NCI-H128 (cell line): ENCODE measurements at regions not wholly inside any gene's neighbourhood (a gene's known extent, or its start where the extent isn't known, plus 50 kb on each side); places are given as distances from the start of the nearest gene placed in this dataset.
A peak's percentile ranks its signal among the peaks of the same experiment; 100 is the strongest.
"Not testable (repeated sequence)": the region's sequence is repeated elsewhere in the genome, so short reads cannot be mapped to it uniquely, and the experiment has no call there.

Experiments used
- DNase-seq: peaks from one replicate; lab custom pipeline; 2025; ENCODE audit not compliant: unreplicated experiment; lab: John Stamatoyannopoulos, UW

DNA sequence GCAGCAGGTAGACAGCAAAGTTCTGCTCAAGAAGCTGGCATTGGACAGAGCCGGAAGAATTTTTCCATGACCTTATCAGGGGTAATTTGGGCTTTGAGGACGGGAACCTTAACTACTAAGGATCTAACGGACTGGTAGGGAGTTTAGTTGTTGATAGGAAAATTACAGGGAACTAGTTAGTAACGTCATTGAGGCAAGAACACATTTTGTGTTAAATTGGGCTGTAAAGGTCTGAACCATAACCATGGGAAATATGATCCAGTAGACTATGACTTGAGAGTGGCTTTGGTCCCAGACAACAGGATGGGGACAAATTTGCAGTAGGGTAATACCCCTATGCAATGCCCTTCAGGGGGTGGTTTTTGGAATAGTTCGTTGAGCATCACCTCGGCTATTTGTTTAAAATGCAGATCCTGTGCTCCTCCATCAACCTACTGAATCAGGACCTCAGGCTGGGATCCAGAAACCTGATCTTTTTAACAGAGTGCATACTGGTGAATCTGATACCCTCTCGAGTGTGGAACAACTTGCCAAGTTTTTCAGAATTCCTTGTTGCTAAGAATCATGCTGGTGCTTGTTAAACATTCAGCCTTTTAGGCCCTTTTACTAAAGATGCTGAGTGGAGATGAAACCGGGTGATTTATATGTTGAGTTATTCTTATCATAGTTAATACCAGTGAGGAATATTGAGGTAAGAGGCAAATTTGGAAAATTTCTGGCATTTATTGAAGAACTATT is 255.1 kb downstream of the MAP2K6 start:
- DNase-seq = peak; percentile 54

DNA sequence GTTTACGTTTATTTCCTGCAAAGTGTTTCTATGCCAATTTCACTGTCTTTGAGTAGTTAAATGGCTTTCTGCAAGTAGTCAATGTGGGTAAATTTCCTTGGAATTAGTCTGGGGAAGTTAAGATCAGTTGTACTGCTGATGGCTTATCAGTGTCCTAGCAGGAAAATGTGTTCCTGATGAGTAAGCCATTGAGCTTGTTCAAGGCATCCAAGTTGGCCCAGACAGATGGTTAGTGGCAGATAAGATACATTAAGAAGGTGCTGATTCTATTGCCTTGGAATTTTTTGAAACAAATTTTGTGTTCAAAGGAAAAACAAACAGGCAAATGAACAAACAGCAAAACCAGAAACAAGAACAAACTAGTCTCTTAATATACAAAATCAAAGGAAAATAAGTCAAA is 258.4 kb downstream of the MAP2K6 start:
- no peak for DNase-seq

DNA sequence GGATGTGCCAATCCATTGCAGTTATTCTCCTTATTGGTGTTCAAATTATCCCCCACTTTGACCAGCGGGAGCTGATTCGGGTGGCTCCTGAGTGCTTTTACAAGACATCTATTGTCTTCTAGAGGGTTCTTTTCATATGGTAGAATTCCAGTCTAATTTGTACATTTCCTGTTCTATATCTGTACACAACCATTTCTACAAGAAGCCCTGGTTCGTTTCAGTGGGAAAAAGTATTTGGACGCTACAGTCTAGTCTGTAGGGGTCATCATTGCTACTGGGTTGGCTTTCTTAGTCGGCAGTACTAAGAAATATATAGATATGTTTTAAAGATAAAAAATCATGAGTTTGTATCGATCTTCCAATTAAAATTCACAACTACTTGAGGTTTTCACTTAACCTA is 262.6 kb downstream of the MAP2K6 start:
- no peak for DNase-seq

DNA sequence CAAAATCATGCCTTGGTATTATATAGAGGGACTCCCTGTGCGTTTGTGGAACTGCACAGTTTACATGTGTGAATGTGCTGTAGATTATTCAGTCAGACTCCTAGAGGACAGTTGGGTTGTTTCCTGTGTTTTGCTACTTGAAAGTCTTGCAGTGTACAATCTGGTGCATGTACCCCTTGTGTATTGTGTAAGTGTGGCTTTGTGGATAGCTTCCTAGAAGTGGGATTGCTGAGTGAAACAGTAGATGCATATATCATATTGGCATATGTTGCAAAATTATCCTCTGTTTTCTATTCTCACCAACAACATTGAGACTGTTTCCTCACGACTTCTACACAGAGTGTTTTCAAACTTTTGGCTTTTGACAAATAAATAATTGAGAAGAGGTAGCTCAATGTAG is 263.7 kb downstream of the MAP2K6 start:
- no peak for DNase-seq

DNA sequence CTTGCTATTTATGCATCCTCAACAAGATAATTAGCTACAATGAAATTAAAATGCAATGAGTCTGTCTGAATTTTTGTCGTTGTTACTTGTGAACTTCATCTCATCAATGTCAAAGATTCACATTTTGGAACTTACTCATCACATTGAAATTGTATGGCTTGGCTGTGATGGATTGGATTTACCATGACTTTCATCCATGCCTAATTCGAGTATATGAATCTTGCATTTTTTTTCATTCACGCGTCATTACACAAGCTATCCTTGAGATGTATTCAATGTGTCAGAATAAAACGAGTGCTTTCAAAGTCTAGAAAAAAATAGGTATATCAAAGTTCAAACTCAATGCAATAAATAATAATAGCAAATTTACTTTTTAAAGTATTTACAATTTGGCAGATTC is 265.3 kb downstream of the MAP2K6 start:
- no peak for DNase-seq

DNA sequence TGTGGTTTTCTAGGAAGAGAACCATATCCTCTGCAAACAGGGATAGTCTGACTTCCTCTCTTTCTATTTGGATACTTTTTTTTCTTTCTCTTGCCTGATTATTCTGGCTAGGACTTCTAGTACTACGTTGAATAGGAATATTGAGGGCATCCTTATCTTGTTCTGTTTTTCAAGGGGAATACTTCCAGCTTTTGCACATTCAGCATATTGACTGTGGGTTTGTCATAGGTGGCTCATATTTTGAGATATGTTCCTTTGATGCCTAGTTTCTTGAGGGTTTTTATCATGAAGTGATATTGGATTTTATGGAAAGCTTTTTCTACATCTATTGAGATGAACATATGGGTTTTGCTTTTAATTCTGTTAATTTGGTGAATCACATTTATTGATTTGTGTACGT is 269.8 kb downstream of the MAP2K6 start:
- DNase-seq = no peak

- not testable (repeated sequence) for DNase-seq
These were observed 270.7 kb downstream of the MAP2K6 start for GRCh38 chr17:69685150-69685549.

- DNase-seq = no peak
These were observed 276.0 kb downstream of the MAP2K6 start for GRCh38 chr17:69690531-69690930.

- DNase-seq = no peak
These were observed 277.7 kb downstream of the MAP2K6 start for GRCh38 chr17:69692171-69692570.

- DNase-seq = no peak
These were observed 281.1 kb downstream of the MAP2K6 start for GRCh38 chr17:69695646-69696045.

GRCh38 chr17:69696650-69697049 is 282.2 kb downstream of the MAP2K6 start:
- DNase-seq = no peak

DNA sequence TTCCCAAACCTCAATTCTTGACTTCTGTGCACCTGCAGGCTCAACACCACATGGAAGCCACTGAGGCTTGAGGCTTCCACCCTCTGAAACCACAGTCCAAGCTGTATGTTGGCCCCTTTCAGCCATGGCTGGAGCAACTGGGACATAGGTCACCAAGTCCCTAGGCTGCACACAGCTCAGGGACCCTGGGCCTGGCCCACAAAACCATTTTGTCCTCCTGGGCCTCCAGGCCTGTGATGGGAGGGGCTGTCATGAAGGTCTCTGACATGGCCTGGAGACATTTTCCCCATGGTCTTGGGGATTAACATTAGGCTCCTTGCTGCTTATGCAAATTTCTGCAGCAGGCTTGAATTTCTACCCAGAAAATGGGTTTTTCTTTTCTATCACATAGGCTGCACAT is 283.9 kb downstream of the MAP2K6 start:
- DNase-seq = not testable (repeated sequence)

DNA sequence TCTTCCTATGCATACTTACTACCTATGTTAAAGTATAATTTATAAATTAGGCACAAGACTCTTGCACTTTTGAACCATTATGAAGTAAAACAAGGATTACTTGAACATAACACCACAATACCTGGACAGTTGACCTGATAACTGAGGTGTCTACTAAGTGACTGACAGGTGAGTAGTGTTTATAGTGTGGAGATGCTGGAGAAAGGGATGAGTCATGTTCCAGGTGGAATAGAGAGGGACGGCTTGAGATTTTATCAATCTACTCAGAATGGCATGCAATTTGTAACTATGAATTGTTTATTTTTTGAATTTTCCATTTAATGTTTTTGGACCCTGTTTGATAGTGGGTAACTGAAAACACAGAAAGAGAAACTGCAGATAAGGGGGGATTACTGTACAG is 287.6 kb downstream of the MAP2K6 start:
- DNase-seq = no peak

DNA sequence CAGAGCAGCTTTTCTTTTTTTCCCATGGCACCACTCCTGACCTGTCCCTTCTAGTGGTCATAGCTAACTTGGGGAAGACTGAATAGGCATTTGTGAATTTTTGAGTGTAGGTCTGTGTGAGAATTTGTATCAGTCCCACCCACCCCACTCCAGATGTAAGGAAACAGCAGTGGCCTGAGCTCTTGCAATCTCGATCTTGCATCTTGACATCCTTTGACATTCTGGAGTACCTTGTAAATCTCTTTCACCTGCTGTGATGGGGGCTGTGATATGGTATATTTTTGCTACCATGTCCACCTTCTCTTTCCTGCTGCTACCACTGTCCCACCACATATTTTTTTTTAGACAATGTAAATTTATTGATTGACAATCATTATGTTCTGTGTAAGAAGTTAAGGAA is 289.3 kb downstream of the MAP2K6 start:
- DNase-seq = no peak

- DNase-seq = no peak
These were observed 290.4 kb downstream of the MAP2K6 start for GRCh38 chr17:69704935-69705334.

DNA sequence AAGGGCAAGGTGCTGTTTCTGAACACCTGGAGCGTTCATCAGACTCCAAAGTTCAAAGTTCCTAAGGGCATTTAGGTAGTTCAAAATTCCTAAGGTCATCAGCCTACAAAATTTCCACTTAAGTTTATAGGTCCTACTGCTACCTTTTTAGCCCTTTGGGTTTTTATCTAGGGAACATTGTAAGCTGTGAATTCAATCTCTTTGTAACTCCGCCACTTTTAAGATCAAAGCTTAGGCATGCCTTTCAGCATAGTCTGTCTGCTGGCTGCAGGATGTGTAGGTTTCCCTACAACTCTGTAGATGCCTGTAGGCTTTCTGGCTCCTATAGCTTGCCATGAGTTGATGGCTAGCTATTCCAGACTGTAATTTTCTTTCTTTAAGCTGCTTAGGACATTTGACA is 291.6 kb downstream of the MAP2K6 start:
- no peak for DNase-seq

DNA sequence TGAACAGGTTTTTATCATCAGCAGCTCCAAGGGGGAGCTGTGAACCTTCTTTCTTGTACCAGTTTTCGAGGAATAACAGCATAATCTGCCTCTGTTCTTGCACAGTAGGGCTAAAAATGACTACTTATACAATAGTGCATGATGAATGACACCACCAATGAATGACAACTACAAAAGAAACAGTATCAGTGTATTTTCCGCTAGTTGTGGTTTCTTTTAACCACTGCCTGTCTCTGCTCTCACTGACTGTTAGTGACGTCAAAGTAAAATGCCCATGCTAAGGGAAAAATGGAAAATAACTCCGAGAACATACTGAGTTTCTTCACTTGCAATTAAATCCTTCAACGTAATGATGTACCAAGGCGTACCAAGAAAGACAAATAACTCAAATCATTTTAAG is 294.9 kb downstream of the MAP2K6 start:
- no peak for DNase-seq

DNA sequence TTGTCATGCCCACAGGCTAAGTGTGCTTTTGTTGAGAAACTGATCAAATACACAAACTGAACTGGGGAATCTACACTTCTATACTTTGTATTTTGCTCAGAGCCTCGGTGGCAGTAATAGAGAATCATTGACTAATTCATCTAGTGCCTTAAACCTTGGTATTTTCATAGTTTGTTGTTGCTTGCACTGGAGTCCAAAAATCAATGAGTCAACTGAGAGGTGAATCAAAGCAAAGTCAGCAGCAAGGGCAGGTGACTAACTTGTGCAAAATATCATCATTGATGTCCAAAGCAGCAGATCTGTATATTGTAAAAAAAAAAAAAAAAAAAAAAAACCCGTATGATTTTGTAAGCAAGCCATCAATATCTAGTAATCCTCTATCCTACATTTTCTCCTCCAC is 296.4 kb downstream of the MAP2K6 start:
- DNase-seq = no peak

GRCh38 chr17:69711541-69711940 is 297.0 kb downstream of the MAP2K6 start:
- DNase-seq = peak; percentile 1

- no peak for DNase-seq
These were observed 298.4 kb downstream of the MAP2K6 start for GRCh38 chr17:69712801-69713311.

- DNase-seq = no peak
These were observed 299.3 kb downstream of the MAP2K6 start for GRCh38 chr17:69713815-69714214.

- no peak for DNase-seq
These were observed 300.2 kb downstream of the MAP2K6 start for GRCh38 chr17:69714669-69715068.

GRCh38 chr17:69715656-69716055 is 301.2 kb downstream of the MAP2K6 start:
- DNase-seq = no peak
